GM18507 (cell line): ENCODE measurements at regions not wholly inside any gene's neighbourhood (a gene's known extent, or its start where the extent isn't known, plus 50 kb on each side); places are given as distances from the start of the nearest gene placed in this dataset.

Source experiments
- DNase-seq: peaks from one replicate; pipeline ENCODE4 v3.0.0; 2011; ENCODE audit warnings: low read depth; ENCODE audit not compliant: insufficient read length; ENCODE audit errors: extremely low spot score
- FAIRE-seq: peaks from 2 replicates; lab custom pipeline; 2011; peaks lifted over from hg19 to GRCh38; lab: Jason Lieb, UNC

- FAIRE-seq = no peak
Observed at GRCh38 chr10:32109603-32110002, 53.4 kb upstream of the KIF5B start.

More at GRCh38 chr10:32109603-32110002, 53.4 kb upstream of the KIF5B start:
- no peak for DNase-seq
